ENCODE measurements at regions not wholly inside any gene's neighbourhood (a gene's known extent, or its start where the extent isn't known, plus 50 kb on each side); places are given as distances from the start of the nearest gene placed in this dataset.

GRCh38 chr1:60342569-60342968 lies 269.0 kb upstream of the C1orf87 start:
- in situ Hi-C loops (cut with HindIII; ENCODE audit: low sequenced_read_pairs): no loop called here
- no peak for TF ChIP-seq CTCF (IDR thresholded peaks at IDR 0.05; ENCODE audit: low read depth, low read length, missing control alignments)
- DNase-seq (ENCODE audit: low read depth): no peak
- H3K4me3 ChIP-seq (ENCODE audit: low read depth, low read length): no peak overlapping the region

GRCh38 chr1:60341274-60341673 lies 267.7 kb upstream of the C1orf87 start:
- TF ChIP-seq CTCF (IDR thresholded peaks at IDR 0.05; ENCODE audit: low read depth, low read length, missing control alignments): no peak
- H3K4me3 ChIP-seq (ENCODE audit: low read depth, low read length): no peak overlapping the region
- no peak for DNase-seq (ENCODE audit: low read depth)

DNA sequence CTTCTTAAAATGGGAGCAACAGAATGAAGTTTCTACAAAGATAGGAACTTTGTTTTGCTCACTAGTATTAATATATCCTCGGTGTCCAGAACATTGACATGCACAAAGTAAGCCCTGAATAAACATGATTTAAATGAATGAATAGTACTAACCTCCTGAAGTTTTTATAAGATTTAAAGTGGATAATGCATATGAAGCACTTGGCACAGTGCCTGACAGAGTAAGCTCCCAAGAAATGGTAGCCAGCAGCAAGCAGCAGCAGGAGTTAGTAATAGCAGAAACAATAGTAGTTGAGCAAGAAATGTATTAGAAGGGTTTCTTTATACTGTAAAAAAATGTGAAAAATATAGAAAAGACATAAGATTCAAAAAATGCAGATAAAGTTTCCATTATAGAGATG lies 258.1 kb upstream of the C1orf87 start:
- in situ Hi-C loops (cut with HindIII; ENCODE audit: low sequenced_read_pairs): no loop called here
- no peak for DNase-seq (ENCODE audit: low read depth)
- no peak overlapping the region for H3K4me3 ChIP-seq (ENCODE audit: low read depth, low read length)
- TF ChIP-seq CTCF (IDR thresholded peaks at IDR 0.05; ENCODE audit: low read depth, low read length, missing control alignments): no peak

More at GRCh38 chr1:60341274-60341673, 267.7 kb upstream of the C1orf87 start:
- in situ Hi-C loops (cut with HindIII; ENCODE audit: low sequenced_read_pairs): no loop called here

DNA sequence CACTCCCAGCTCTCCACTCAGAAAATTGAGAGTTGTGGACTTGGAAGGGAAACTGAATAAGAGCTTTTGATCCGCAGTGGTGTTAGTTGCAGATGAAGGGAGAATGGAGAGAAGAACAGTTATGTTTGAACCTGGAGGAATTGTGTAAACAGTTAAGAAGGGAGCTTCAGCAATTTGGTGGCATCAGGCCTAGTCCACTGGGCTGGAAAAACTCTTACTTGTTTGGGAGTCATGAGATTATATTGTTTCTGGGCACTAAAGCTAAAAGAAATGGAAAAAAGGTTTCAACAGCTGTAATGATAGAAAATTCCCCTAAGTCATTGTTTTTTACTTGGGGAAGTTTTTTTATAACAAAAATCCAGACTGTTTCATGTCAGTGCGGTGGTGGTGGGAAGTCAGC lies 256.1 kb upstream of the C1orf87 start:
- H3K4me3 ChIP-seq (ENCODE audit: low read depth, low read length): no peak overlapping the region
- in situ Hi-C loops (cut with HindIII; ENCODE audit: low sequenced_read_pairs): no loop called here
- TF ChIP-seq CTCF (IDR thresholded peaks at IDR 0.05; ENCODE audit: low read depth, low read length, missing control alignments): no peak
- no peak for DNase-seq (ENCODE audit: low read depth)

GRCh38 chr1:60311838-60312237 lies 238.3 kb upstream of the C1orf87 start:
- in situ Hi-C loops (cut with HindIII; ENCODE audit: low sequenced_read_pairs): no loop called here
- H3K4me3 ChIP-seq (ENCODE audit: low read depth, low read length): no peak overlapping the region
- no peak for TF ChIP-seq CTCF (IDR thresholded peaks at IDR 0.05; ENCODE audit: low read depth, low read length, missing control alignments)
- DNase-seq (ENCODE audit: low read depth): no peak

- in situ Hi-C loops (cut with HindIII; ENCODE audit: low sequenced_read_pairs): no loop called here
- TF ChIP-seq CTCF (IDR thresholded peaks at IDR 0.05; ENCODE audit: low read depth, low read length, missing control alignments): no peak
These were observed 226.0 kb upstream of the C1orf87 start for GRCh38 chr1:60299581-60299980.

DNA sequence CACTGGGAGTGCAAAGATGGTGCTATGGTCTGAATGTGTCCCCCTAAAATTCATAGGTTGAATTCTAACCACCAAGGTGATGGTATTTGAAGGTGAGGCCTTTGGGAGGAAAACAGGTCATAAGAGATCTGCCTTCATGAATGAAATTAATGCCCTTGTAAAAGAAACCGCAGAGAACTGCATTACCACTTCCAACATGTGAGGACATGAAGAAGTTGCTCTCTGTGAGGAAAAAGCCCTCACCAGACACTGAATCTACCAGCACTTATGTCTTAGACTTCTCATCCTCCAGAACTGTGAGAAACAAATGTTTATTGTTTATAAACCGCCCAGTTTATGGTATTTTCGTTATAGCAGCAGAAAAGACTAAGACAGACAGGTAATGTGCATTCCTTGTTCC lies 224.7 kb upstream of the C1orf87 start:
- in situ Hi-C loops (cut with HindIII; ENCODE audit: low sequenced_read_pairs): no loop called here
- no peak for DNase-seq (ENCODE audit: low read depth)
- TF ChIP-seq CTCF (IDR thresholded peaks at IDR 0.05; ENCODE audit: low read depth, low read length, missing control alignments): no peak

More at GRCh38 chr1:60299581-60299980, 226.0 kb upstream of the C1orf87 start:
- no peak overlapping the region for H3K4me3 ChIP-seq (ENCODE audit: low read depth, low read length)
- no peak for DNase-seq (ENCODE audit: low read depth)

More for the DNA sequence above, 224.7 kb upstream of the C1orf87 start:
- no peak overlapping the region for H3K4me3 ChIP-seq (ENCODE audit: low read depth, low read length)
